Fibroblast of peridontal ligament (primary cell): ENCODE measurements at regions not wholly inside any gene's neighbourhood (a gene's known extent, or its start where the extent isn't known, plus 50 kb on each side); places are given as distances from the start of the nearest gene placed in this dataset.

Experiments
- DNase-seq: peaks from one replicate; pipeline ENCODE4 v3.0.0-alpha.2; 2010; ENCODE audit errors: extremely low read depth

- DNase-seq: no peak
Observed at GRCh38 chr3:96101006-96101560, 713.3 kb upstream of the EPHA6 start.

- DNase-seq: no peak
Observed at GRCh38 chr3:96106701-96107100, 707.7 kb upstream of the EPHA6 start.
